Dedifferentiated amniotic fluid mesenchymal stem cell (primary cell): ENCODE measurements at regions not wholly inside any gene's neighbourhood (a gene's known extent, or its start where the extent isn't known, plus 50 kb on each side); places are given as distances from the start of the nearest gene placed in this dataset.

Experiments used
- DNase-seq: peaks from one replicate; pipeline ENCODE4 v3.0.0-alpha.2; 2016; ENCODE audit errors: extremely low spot score

GRCh38 chr1:30360281-30360680 lies 363.1 kb downstream of the MATN1 start:
- no peak for DNase-seq

- DNase-seq: no peak
Observed at GRCh38 chr1:30359539-30360220, 363.7 kb downstream of the MATN1 start.

GRCh38 chr1:30358500-30358899 lies 364.9 kb downstream of the MATN1 start:
- no peak for DNase-seq

GRCh38 chr1:30356839-30357238 lies 366.5 kb downstream of the MATN1 start:
- no peak for DNase-seq

- DNase-seq: no peak
Observed at GRCh38 chr1:30354410-30354809, 369.0 kb downstream of the MATN1 start.

- no peak for DNase-seq
Observed at GRCh38 chr1:30353637-30354036, 369.7 kb downstream of the MATN1 start.

- no peak for DNase-seq
Observed at GRCh38 chr1:30348147-30348546, 375.2 kb downstream of the MATN1 start.

- DNase-seq: no peak
Observed at GRCh38 chr1:30345491-30346130, 377.8 kb downstream of the MATN1 start.

GRCh38 chr1:30343562-30343961 lies 379.8 kb downstream of the MATN1 start:
- no peak for DNase-seq

- DNase-seq: no peak
Observed at GRCh38 chr1:30342535-30343141, 380.7 kb downstream of the MATN1 start.

GRCh38 chr1:30340934-30341333 lies 382.5 kb downstream of the MATN1 start:
- DNase-seq: no peak

- DNase-seq: no peak
Observed at GRCh38 chr1:30339866-30340265, 383.5 kb downstream of the MATN1 start.

- no peak for DNase-seq
Observed at GRCh38 chr1:30338765-30339164, 384.6 kb downstream of the MATN1 start.

- DNase-seq: no peak
Observed at GRCh38 chr1:30337324-30337620, 386.1 kb downstream of the MATN1 start.

GRCh38 chr1:30336550-30337323 lies 386.6 kb downstream of the MATN1 start:
- no peak for DNase-seq

- no peak for DNase-seq
Observed at GRCh38 chr1:30335997-30336390, 387.4 kb downstream of the MATN1 start.

GRCh38 chr1:30335389-30335996 lies 387.9 kb downstream of the MATN1 start:
- no peak for DNase-seq

GRCh38 chr1:30334767-30335166 lies 388.6 kb downstream of the MATN1 start:
- DNase-seq: no peak

- DNase-seq: no peak
Observed at GRCh38 chr1:30332116-30333094, 391.0 kb downstream of the MATN1 start.

GRCh38 chr1:30331415-30332065 lies 391.8 kb downstream of the MATN1 start:
- DNase-seq: no peak

GRCh38 chr1:30330644-30331043 lies 392.7 kb downstream of the MATN1 start:
- DNase-seq: no peak
